Testis (tissue), 2 donors: ENCODE measurements at regions not wholly inside any gene's neighbourhood (a gene's known extent, or its start where the extent isn't known, plus 50 kb on each side); places are given as distances from the start of the nearest gene placed in this dataset.

Experiments
- DNase-seq: peaks from one replicate; pipeline ENCODE4 v3.0.0-alpha.2; 2019
- H3K27ac ChIP-seq, 2 donors: fragments of 200-600 bp; sonication (generic); one replicate each; pipeline ENCODE4 v1.5.1; 2019
- H3K27me3 ChIP-seq: fragments of 200-600 bp; sonication (generic); one replicate; pipeline ENCODE4 v1.5.1; 2019
- H3K36me3 ChIP-seq: fragments of 200-600 bp; sonication (generic); one replicate; pipeline ENCODE4 v1.5.1; 2017; ENCODE audit warnings: low read depth; ENCODE audit errors: missing control alignments
- H3K4me1 ChIP-seq: fragments of 200-600 bp; sonication (generic); one replicate; pipeline ENCODE4 v1.5.1; 2019
- H3K4me3 ChIP-seq, 2 donors: fragments of 200-600 bp; sonication (generic); one replicate each; pipeline ENCODE4 v1.5.1; 2017 to 2019
- H3K9me3 ChIP-seq: fragments of 200-600 bp; sonication (generic); one replicate; pipeline ENCODE4 v1.5.1; 2017
- POLR2A ChIP-seq: fragments of 450-650 bp; IDR thresholded peaks from one replicate; pipeline ENCODE4 v1.6.1; 2017; ENCODE audit warnings: antibody characterized with exemption, mild to moderate bottlenecking, moderate library complexity
- WGBS, 2 donors: methylation state at CpG; one replicate each; pipeline ENCODE4 v1.1.5; 2018; 5-methylcytosine and 5-hydroxymethylcytosine counted together
- intact Hi-C: fragments of 100-400 bp; cut with DNase I; formaldehyde crosslinking; loops from one replicate; pipeline ENCODE4 v1.15.1; 2023; ENCODE audit warnings: low total_unique reads
- TF ChIP-seq, protein P1 (sequence below), 3 experiments: fragments of 450-650 bp in 2 of 3; fragments of 200-600 bp in 1 of 3; sonication (generic) in 1 of 3; IDR thresholded peaks; one replicate each; pipeline ENCODE4 v1.5.1; 2016 to 2019; ENCODE audit warnings: antibody characterized with exemption in 3 of 3, mild to moderate bottlenecking in 2 of 3, moderate library complexity in 1 of 3

DNA sequence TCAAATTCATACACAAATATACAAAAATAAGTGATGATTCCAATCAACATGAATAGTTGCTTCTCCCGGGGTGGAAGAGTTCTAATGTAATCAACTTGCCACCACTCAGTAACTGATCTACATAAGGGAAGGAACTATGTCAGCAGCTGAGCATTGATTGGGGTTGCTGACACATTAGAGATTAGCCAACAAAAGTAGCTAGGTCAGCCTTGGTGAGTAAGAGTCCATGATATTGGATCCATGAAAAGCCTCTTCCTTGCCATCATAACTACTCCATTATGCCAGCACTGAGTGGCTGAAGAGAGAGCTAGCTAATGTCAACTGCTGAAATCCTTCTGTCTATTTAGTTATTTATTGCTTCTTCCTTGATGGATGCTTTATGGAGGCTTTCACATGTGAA is 309.8 kb downstream of the NFIB start:
- no peak for DNase-seq
- Histone ChIP-seq H3K9me3 (no peaks in the 10 kb centered on the region), H3K27ac (no peak overlapping the region), H3K4me1 (no peaks in the 10 kb centered on the region), H3K36me3 (no peaks in the 10 kb centered on the region), H3K4me3 (no peak overlapping the region), H3K27me3 (no peaks in the 10 kb centered on the region)
- intact Hi-C loops, result no loop called here
- TF ChIP-seq, protein P1, sequence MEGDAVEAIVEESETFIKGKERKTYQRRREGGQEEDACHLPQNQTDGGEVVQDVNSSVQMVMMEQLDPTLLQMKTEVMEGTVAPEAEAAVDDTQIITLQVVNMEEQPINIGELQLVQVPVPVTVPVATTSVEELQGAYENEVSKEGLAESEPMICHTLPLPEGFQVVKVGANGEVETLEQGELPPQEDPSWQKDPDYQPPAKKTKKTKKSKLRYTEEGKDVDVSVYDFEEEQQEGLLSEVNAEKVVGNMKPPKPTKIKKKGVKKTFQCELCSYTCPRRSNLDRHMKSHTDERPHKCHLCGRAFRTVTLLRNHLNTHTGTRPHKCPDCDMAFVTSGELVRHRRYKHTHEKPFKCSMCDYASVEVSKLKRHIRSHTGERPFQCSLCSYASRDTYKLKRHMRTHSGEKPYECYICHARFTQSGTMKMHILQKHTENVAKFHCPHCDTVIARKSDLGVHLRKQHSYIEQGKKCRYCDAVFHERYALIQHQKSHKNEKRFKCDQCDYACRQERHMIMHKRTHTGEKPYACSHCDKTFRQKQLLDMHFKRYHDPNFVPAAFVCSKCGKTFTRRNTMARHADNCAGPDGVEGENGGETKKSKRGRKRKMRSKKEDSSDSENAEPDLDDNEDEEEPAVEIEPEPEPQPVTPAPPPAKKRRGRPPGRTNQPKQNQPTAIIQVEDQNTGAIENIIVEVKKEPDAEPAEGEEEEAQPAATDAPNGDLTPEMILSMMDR (IDR thresholded peaks at IDR 0.05), result no peak
- TF ChIP-seq POLR2A, result no peak
- WGBS, 2 donors, result 86 to 100% methylated on average over 1 of the region's 1 CpG

DNA sequence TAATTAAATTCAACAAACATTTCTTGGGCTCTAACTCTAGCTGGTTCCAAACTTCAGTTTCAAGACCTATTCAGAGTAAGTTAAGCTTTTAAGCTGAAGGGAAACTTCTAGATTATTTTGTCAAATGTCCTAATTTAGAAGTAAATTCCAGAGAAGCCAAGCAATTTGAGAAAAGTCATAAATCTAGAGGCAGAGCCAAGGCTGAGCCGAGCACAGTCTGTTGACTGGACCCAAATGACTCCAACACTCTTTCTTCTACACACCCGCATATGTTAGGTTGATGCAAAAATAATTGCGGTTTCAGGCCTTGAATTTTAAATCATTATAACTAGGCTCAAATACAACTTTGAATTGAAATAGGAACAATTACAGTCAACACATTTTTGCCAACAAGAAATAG is 319.7 kb downstream of the NFIB start:
- intact Hi-C loops, result no loop called here
- Histone ChIP-seq H3K27me3 (no peaks in the 10 kb centered on the region), H3K4me1 (no peaks in the 10 kb centered on the region), H3K4me3 (no peak overlapping the region), H3K9me3 (no peaks in the 10 kb centered on the region), H3K36me3 (no peaks in the 10 kb centered on the region), H3K27ac (peak overlapping the region in 1 of 2 donors; percentile 28)
- no peak for DNase-seq
- TF ChIP-seq, protein P1 (IDR thresholded peaks at IDR 0.05), result no peak
- no peak for TF ChIP-seq POLR2A
- WGBS, 2 donors, result 63 to 78% methylated on average over 3 of the region's 3 CpGs

DNA sequence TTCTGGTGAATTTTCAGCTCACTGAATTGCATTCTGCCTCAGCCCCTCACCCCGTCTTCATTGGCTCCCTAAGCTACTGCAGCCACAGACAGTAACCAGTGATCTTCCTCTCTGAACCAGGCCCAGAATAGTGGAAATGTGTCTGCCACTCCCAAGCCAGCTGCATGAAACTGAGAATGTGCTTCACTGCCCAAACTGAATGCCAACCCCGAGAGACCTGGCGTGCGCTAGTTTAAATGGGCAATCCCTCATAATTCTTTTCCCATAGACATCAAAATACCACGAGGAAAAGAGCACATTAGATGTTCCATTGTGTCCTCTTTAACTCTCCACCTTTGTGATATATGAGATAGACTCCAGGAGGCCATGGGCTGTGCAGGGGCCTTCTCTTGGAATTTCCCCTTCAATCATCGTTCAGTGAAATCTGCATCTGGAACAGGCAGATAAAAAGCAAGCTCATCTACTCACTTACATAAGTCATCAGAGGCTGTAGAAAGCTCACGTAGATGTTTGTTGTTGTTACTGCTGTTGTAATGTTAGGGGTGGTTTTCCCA is 320.2 kb downstream of the NFIB start:
- Histone ChIP-seq H3K27me3 (no peaks in the 10 kb centered on the region), H3K27ac (peak overlapping the region in 1 of 2 donors; percentile 28), H3K9me3 (no peaks in the 10 kb centered on the region), H3K36me3 (no peaks in the 10 kb centered on the region), H3K4me3 (no peak overlapping the region), H3K4me1 (no peaks in the 10 kb centered on the region)
- no peak for TF ChIP-seq POLR2A
- TF ChIP-seq, protein P1 (IDR thresholded peaks at IDR 0.05), result no peak
- no peak for DNase-seq
- WGBS, 2 donors, result 73 to 79% methylated on average over 7 of the region's 7 CpGs
- intact Hi-C loops, result no loop called here

DNA sequence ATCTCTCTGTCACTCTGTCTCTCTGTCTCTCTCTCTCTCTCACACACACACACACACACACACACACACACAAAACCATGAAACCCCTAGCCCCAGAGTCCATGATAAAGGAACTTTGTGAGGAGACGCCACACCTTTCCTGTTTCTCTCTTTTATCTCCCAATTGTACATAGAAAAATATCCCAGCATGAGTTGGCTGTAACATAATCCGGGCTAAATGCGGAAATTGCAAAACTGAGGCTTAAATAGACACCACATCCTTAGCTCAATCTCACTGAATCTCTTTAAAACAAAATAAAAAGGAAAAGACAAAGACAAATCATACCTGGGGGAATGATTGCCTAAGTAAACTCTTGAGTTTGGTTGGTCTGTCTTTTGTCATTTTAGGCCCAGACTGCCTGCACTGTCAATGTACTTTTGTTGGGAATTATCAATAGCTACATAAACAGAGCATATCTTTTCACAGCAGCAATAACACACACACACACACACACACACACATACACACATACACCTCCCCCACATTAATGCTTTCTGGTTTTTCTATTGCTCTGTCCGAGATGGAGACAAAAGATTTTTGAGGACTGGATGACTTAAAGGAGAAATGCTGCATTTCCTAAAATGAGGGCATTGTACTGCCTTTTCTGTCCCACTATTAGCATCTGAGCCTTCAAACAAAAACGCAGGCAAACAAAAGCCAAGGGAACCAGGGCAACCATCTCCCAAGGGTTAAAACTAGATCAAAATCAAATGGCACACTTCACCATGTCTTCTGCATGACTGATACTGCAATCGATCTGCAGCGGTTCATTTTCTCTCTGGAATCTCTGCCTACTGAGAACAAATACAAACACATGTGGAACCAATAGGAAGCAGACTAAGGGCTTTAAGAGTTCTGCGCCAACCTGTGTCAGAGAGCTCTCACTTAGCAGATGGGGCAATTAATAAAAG is 321.5 kb downstream of the NFIB start:
- Histone ChIP-seq H3K9me3 (no peaks in the 10 kb centered on the region), H3K4me3 (no peak overlapping the region), H3K27me3 (no peaks in the 10 kb centered on the region), H3K27ac (no peak overlapping the region), H3K36me3 (no peaks in the 10 kb centered on the region), H3K4me1 (no peaks in the 10 kb centered on the region)
- no peak for TF ChIP-seq POLR2A
- TF ChIP-seq, protein P1 (IDR thresholded peaks at IDR 0.05), result no peak
- 89 to 91% methylated on average over 8 of the region's 8 CpGs for WGBS, 2 donors
- no peak for DNase-seq
- intact Hi-C loops, result no loop called here
